Fibroblast of the conjunctiva (primary cell): ENCODE measurements at regions not wholly inside any gene's neighbourhood (a gene's known extent, or its start where the extent isn't known, plus 50 kb on each side); places are given as distances from the start of the nearest gene placed in this dataset.
A peak's percentile ranks its signal among the peaks of the same experiment; 100 is the strongest.
"Not testable (repeated sequence)": the region's sequence is repeated elsewhere in the genome, so short reads cannot be mapped to it uniquely, and the experiment has no call there.

Source experiments
- DNase-seq: peaks from one replicate; pipeline ENCODE4 v3.0.0-alpha.2; 2010; ENCODE audit warnings: low read depth

DNA sequence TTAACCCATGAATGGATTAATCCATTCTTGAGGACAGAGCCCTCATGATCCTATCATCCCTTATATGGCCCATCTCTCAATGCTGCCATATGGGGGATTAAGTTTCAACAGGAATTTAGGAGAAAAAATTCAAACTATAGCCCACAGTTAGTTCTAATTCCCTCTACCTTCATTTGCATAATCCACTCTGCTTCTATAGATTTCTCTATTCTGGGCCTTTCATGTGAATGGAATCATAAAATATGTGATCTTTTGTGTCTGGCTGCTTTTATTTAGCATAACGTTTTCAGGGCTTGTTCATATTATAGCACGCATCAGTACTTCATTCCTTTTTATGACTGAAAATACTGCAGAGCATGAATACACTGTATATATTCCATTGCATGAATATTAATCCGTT is 55.4 kb downstream of the CTSL start:
- DNase-seq, result no peak

- DNase-seq, result no peak
These were observed 57.3 kb downstream of the CTSL start for GRCh38 chr9:87783180-87783579.

DNA sequence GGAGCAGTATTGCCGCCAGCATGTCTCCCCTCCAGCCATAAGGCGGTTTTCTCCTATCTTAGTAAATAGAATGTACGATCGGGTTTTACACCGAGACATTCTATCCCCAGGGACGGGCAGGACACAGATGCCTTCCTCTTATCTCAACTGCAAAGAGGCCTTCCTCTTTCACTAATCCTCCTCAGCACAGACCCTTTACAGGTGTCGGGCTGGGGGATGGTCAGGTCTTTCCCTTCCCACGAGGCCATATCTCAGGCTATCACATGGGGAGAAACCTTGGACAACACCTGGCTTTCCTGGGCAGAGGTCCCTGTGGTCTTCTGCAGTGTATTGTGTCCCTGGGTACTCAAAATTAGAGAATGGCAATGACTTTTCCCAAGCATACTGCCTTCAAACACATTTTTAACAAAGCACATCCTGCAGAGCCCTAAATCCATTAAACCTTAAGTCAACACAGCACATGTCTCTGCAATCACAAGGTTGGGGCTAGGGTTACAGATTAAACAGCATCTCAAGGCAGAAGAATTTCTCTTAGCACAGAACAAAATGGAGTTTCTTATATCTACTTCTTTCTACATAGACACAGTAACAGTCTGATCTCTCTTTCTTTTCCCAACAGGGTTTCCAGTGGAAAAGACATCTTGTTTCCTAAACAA is 59.5 kb downstream of the CTSL start:
- not testable (repeated sequence) for DNase-seq

DNA sequence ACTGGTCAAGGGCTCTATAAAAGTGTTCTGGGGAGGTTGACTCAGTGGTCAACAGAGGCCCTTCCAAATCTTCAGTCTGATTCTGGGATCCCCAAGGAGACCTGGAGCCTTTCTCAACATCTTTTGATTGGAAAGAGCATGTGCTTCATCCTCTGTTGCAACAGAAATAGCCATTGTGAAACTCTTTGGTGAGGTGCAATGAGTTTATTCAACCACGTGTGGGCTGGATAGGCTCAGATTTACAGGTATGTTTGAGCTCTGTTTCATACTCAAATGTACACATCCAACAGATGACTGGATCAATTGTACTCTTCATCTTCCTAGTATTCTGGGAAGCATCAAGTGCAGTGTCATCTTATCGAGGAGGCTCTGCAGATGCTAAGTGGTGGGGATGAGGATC is 60.5 kb downstream of the CTSL start:
- DNase-seq, result no peak

DNA sequence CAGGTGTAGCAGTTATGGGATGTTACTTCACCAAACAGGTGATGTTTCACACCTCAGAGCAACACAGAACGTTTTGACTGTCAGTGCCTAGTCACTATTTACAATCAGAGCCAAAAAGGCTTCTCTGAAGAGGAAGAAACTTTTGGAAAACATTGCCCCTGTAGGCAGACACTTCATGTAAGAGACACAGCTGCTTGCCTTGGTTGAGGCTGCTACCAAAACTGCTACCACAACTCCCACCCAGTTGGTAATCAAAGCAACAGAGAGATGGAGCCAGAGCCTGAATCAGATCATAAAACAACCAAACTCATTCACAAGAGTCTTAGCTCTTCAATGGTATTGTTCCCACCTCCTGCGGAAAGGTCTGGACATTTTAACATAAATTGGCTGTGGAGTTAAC is 61.0 kb downstream of the CTSL start:
- no peak for DNase-seq

GRCh38 chr9:87787735-87788134 is 61.8 kb downstream of the CTSL start:
- no peak for DNase-seq

- DNase-seq, result peak; percentile 88
These were observed 66.9 kb downstream of the CTSL start for GRCh38 chr9:87792831-87793288.

- DNase-seq, result peak; percentile 90
These were observed 67.4 kb downstream of the CTSL start for GRCh38 chr9:87793292-87793691.

DNA sequence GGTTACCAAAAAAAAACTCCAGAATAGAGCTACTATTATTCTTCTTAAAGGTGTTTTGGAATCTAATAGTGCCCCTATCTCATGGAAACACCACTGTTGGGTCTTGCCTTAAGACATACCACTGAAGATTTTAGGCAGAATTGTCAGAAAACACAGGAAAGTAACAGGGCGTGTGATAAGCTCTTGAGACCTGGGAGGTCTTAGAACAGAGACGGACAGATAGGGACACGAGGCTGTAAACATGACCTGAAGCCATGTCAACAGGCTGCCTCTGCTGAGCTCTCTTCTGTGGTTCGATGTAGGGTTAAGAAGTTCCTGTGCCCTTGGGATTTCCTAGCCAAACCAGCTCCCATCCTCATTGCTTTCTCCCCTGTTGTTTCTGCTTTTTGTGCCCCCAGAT is 69.3 kb downstream of the CTSL start:
- no peak for DNase-seq

DNA sequence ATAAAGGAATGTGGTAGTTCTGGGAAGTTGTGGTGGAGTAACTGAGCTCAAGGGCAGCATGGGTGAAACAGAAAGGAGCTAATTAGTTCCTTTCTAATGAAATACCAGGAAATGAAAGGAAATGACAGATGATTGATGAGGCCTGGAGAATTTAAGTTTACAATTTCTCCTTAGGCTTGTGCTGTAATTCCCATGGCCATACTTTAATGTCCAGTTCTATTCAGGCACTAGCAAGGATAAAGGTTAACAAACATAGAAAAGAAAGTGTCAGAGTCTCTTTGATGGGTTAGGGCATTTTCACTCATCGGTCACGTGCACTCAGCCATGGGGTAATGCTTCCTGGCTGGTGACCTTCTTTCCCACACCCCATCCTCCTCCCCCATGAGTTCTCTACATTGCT is 70.3 kb downstream of the CTSL start:
- DNase-seq, result no peak

GRCh38 chr9:87798261-87798833 is 72.4 kb downstream of the CTSL start:
- DNase-seq, result no peak

DNA sequence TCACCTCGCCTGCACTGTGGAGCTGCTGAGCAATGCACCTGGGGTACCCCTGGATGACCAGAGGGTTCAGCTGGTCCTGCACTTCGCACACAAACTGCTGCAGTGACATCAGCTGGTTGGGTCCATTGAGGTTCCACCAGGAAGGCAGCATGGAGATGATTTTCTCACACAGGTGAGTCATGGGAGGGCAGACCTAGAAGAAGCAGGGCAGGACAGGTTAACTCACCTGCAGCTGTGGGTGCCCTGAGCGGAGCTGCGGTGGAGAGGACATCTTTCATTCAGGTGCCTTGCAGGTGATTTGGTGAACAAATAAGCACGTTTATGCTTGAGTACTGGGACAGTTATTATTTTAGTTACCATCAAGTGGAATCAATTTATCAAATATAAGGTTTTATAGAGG is 73.6 kb downstream of the CTSL start:
- no peak for DNase-seq

- DNase-seq, result no peak
These were observed 74.5 kb downstream of the CTSL start for GRCh38 chr9:87800456-87800855.

DNA sequence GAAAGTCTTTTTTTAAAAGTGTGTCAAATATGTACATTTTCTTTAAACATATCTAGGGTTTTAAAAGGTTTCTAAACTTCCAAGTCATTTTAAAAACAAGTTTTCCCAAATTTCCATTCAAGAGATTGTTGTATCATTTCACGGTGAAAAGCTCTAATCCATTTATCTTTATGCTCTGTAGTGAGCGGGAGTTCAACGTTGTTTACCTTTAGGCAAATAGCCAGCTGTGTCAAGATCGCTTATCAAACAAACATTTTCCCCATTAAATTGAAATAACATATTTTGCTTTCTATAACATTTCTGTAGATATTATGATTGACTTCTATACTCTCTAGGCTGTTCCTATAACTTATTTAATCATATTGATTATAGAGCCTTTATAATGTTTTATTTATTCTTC is 75.1 kb downstream of the CTSL start:
- no peak for DNase-seq

- no peak for DNase-seq
These were observed 77.2 kb downstream of the CTSL start for GRCh38 chr9:87803166-87803565.

- DNase-seq, result no peak
These were observed 77.9 kb downstream of the CTSL start for GRCh38 chr9:87803623-87804345.

DNA sequence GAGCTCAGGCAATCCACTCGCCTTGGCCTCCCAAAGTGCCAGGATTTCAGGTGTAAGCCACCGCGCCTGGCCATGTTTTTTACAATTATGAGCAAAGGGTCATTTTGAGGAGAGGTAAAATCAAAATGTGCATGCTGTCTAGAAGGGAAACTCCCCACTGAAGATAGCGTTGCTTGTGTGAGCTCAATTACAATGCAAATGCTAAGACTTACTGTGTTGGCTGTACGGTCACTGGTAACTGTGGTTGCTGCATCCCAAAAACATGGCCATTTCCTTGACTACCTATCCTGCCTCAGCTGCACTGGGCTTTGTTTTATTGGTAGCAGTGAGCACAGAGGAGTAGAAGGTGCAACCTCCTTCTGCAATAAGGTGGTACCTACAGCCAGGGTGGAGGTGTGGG is 77.4 kb upstream of the SPATA31E1 start:
- DNase-seq, result no peak

- DNase-seq, result no peak
These were observed 72.7 kb upstream of the SPATA31E1 start for GRCh38 chr9:87810008-87810407.

- DNase-seq, result no peak
These were observed 71.9 kb upstream of the SPATA31E1 start for GRCh38 chr9:87810679-87811178.

DNA sequence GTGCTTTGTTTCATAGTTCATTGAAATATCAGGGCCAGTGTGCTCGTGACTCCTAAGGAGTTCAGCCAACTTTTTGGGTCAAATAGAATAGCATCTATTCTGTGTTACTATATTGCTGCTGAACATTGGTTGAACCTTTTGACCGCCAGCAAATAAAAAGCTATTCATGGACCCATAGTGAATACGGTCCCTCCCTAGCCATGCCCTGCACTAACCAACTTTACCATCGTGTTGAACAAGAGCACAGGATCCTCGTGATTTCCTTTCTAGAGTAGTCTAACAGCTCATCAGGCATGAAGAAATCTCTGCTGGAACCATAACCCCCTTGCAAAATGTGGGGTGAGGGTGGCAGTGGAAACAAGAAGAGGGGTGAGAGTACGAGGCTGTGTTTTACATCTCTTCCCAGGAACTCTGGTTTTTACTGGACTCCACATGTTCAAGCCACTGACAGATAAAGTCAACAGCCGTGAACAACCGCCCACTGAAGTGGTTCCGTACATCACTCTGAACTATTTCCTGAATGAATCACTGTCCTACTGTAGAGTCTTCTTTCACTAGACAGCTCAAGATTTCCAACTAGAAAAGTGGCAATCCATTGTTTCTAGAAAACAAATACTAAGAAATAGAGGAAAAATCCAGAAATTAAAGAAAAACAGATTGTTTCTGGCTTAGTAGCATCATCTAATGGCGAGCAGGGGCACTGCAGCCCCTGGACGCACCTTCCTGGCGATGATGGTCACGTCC is 70.1 kb upstream of the SPATA31E1 start:
- peak; percentile 27 for DNase-seq

- no peak for DNase-seq
These were observed 69.6 kb upstream of the SPATA31E1 start for GRCh38 chr9:87813119-87813463.

- DNase-seq, result peak; percentile 29
These were observed 66.6 kb upstream of the SPATA31E1 start for GRCh38 chr9:87816036-87816435.

- peak; percentile 9 for DNase-seq
These were observed 64.4 kb upstream of the SPATA31E1 start for GRCh38 chr9:87818308-87818707.
